GM23338 (cell line): ENCODE measurements at regions not wholly inside any gene's neighbourhood (a gene's known extent, or its start where the extent isn't known, plus 50 kb on each side); places are given as distances from the start of the nearest gene placed in this dataset.

Source experiments
- ATAC-seq: fragments of 200-7000 bp; cut with Tn5 transposase; 3 replicates; pipeline ENCODE4 v1.9.1; 2020
- DNase-seq: peaks from one replicate; pipeline ENCODE4 v3.0.0-alpha.2; 2015; ENCODE audit warnings: low spot score
- H2AFZ ChIP-seq: fragments of 200-600 bp; sonication (generic); 2 replicates; pipeline ENCODE4 v1.8.0; 2016; ENCODE audit warnings: antibody characterized with exemption, mild to moderate bottlenecking, moderate library complexity
- H3F3A ChIP-seq: fragments of 200-600 bp; sonication (generic); replicated peaks from 2 replicates; pipeline ENCODE4 v1.8.0; 2017; ENCODE audit warnings: antibody characterized with exemption, mixed run types, low read depth
- H3K27ac ChIP-seq: fragments of 200-600 bp; sonication (generic); 2 replicates; pipeline ENCODE4 v1.6.1; 2016; ENCODE audit warnings: low read depth
- H3K27me3 ChIP-seq: fragments of 200-600 bp; sonication (generic); 2 replicates; pipeline ENCODE4 v1.8.0; 2016; ENCODE audit warnings: mild to moderate bottlenecking, mixed run types, moderate library complexity; ENCODE audit not compliant: insufficient read depth
- H3K36me3 ChIP-seq: fragments of 200-600 bp; sonication (generic); 2 replicates; pipeline ENCODE4 v1.8.0; 2016; ENCODE audit warnings: mild to moderate bottlenecking; ENCODE audit not compliant: insufficient read depth
- H3K4me1 ChIP-seq: fragments of 200-600 bp; sonication (generic); 2 replicates; pipeline ENCODE4 v1.8.0; 2016; ENCODE audit warnings: mild to moderate bottlenecking, moderate library complexity; ENCODE audit not compliant: insufficient read depth
- H3K4me2 ChIP-seq: fragments of 200-600 bp; sonication (generic); 2 replicates; pipeline ENCODE4 v1.7.1; 2017; ENCODE audit warnings: mixed run types
- H3K4me3 ChIP-seq: fragments of 200-600 bp; sonication (generic); 2 replicates; pipeline ENCODE4 v1.6.1; 2016; ENCODE audit warnings: mixed run types
- H3K79me2 ChIP-seq: fragments of 200-600 bp; sonication (generic); replicated peaks from 2 replicates; pipeline ENCODE4 v1.8.0; 2017; ENCODE audit warnings: mild to moderate bottlenecking; ENCODE audit not compliant: insufficient read depth
- H3K9me2 ChIP-seq: fragments of 200-600 bp; sonication (generic); 2 replicates; pipeline ENCODE4 v1.8.0; 2017; ENCODE audit not compliant: insufficient read depth
- H4K20me1 ChIP-seq: fragments of 200-600 bp; sonication (generic); replicated peaks from 2 replicates; pipeline ENCODE4 v1.8.0; 2017; ENCODE audit warnings: mild to moderate bottlenecking; ENCODE audit not compliant: insufficient read depth
- H3K27ac Mint-ChIP-seq: 2 replicates; pipeline ENCODE4 v1.8.0; 2020; ENCODE audit warnings: inconsistent platforms, mild to moderate bottlenecking, moderate library complexity, mixed read lengths
- H3K27me3 Mint-ChIP-seq: 3 replicates; pipeline ENCODE4 v1.8.0; 2022; ENCODE audit warnings: low read depth, mild to moderate bottlenecking, moderate library complexity, mixed read lengths, inconsistent platforms; ENCODE audit not compliant: insufficient read depth, poor library complexity
- H3K36me3 Mint-ChIP-seq: 3 replicates; pipeline ENCODE4 v1.8.0; 2021; ENCODE audit warnings: low read depth, mild to moderate bottlenecking, inconsistent platforms, moderate library complexity, mixed read lengths
- H3K4me1 Mint-ChIP-seq: 3 replicates; pipeline ENCODE4 v1.8.0; 2020; ENCODE audit warnings: mild to moderate bottlenecking, inconsistent platforms, mixed read lengths
- H3K4me3 Mint-ChIP-seq: 3 replicates; pipeline ENCODE4 v1.8.0; 2021; ENCODE audit warnings: moderate library complexity, mild to moderate bottlenecking, inconsistent platforms, mixed read lengths
- H3K9me3 Mint-ChIP-seq: 3 replicates; pipeline ENCODE4 v1.8.0; 2020; ENCODE audit warnings: moderate library complexity, mild to moderate bottlenecking, inconsistent platforms, mixed read lengths
- CREB1 ChIP-seq: fragments of 250-450 bp; sonication (Bioruptor Pico); IDR thresholded peaks from 2 replicates; pipeline ENCODE4 v1.5.0; 2020; ENCODE audit warnings: low read depth, mild to moderate bottlenecking, moderate library complexity
- EZH2 ChIP-seq: fragments of 200-600 bp; sonication (generic); IDR thresholded peaks from one replicate; pipeline ENCODE4 v1.8.0; 2017; ENCODE audit warnings: antibody characterized with exemption, mild to moderate bottlenecking, low read depth; ENCODE audit not compliant: unreplicated experiment
- JUNB ChIP-seq: IDR thresholded peaks from one replicate; pipeline ENCODE4 v1.6.1; 2016; ENCODE audit warnings: antibody characterized with exemption; ENCODE audit not compliant: unreplicated experiment
- POLR2AphosphoS5 ChIP-seq: IDR thresholded peaks from 2 replicates; pipeline ENCODE4 v1.6.1; 2016; ENCODE audit warnings: antibody characterized with exemption, low read depth
- STAT1 ChIP-seq: IDR thresholded peaks from one replicate; pipeline ENCODE4 v1.6.1; 2016; ENCODE audit warnings: antibody characterized with exemption; ENCODE audit not compliant: unreplicated experiment
- ZNF114 ChIP-seq: fragments of 250-450 bp; sonication (Bioruptor Pico); IDR thresholded peaks from 2 replicates; pipeline ENCODE4 v1.5.0; 2020; ENCODE audit warnings: mild to moderate bottlenecking, moderate library complexity
- ZNF331 ChIP-seq: fragments of 250-450 bp; sonication (Bioruptor Pico); IDR thresholded peaks from 2 replicates; pipeline ENCODE4 v1.5.0; 2020; ENCODE audit warnings: low read depth, mild to moderate bottlenecking, moderate library complexity
- TF ChIP-seq, protein P1 (sequence below): fragments of 250-450 bp; sonication (Bioruptor Pico); IDR thresholded peaks from 2 replicates; pipeline ENCODE4 v1.5.0; 2020; ENCODE audit warnings: mild to moderate bottlenecking, moderate library complexity
- TF ChIP-seq, protein P2 (sequence below), 2 experiments: fragments of 200-600 bp in 1 of 2; sonication (generic) in 1 of 2; conservative IDR thresholded peaks; 2 replicates each; pipeline versions ENCODE4 v1.5.1 to v1.6.1; 2016 to 2017; ENCODE audit warnings: antibody characterized with exemption in 2 of 2, low read depth in 2 of 2, mild to moderate bottlenecking in 2 of 2, moderate library complexity in 1 of 2
- TF ChIP-seq, protein P3 (sequence below): IDR thresholded peaks from 2 replicates; pipeline ENCODE4 v1.6.1; 2016; ENCODE audit warnings: antibody characterized with exemption

DNA sequence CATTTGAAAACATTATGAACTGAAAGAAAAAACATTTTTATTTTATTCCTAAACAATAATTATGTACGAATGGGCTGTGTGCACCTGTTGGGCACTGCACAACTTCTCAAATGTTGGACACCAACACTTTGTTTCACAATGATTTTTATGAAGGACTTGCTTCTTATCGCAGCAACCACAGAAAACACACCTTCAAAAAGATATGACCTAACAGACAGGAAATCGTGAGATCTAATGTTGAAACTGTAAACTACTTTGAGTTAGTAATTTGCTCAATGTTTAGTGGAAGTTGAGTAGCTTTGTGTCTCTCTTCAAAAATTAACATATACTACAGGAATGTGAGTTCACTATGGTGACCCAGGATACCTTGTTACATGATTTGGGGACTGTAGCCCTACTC lies 98.6 kb downstream of the NXPE2 start:
- H3K27me3 Mint-ChIP-seq: peaks cover 8% of the 10 kb centered on the region
- no peaks in the 10 kb centered on the region; the same call in 1 of the 2 replicates for H3K9me2 ChIP-seq
- H3K4me3 ChIP-seq: no peak overlapping the region
- no peaks in the 10 kb centered on the region for H3F3A ChIP-seq
- H3K4me1 ChIP-seq: peaks cover 13% of the 10 kb centered on the region
- no peak overlapping the region for H3K27ac ChIP-seq
- no peaks in the 10 kb centered on the region for H3K79me2 ChIP-seq
- no peaks in the 10 kb centered on the region for H3K36me3 Mint-ChIP-seq
- H2AFZ ChIP-seq: no peak overlapping the region
- ATAC-seq: no peak
- no peak for TF ChIP-seq ZNF331 (CRISPR knock-in tag)
- TF ChIP-seq POLR2AphosphoS5: no peak
- no peak for TF ChIP-seq JUNB
- TF ChIP-seq STAT1: no peak
- no peaks in the 10 kb centered on the region for H3K36me3 ChIP-seq
- H4K20me1 ChIP-seq: no peaks in the 10 kb centered on the region
- H3K9me3 Mint-ChIP-seq: no peaks in the 10 kb centered on the region
- peaks cover 4% of the 10 kb centered on the region; the same call in 1 of the 2 replicates for H3K27me3 ChIP-seq
- DNase-seq: no peak
- no peak overlapping the region for H3K27ac Mint-ChIP-seq
- no peak overlapping the region for H3K4me3 Mint-ChIP-seq
- H3K4me1 Mint-ChIP-seq: peaks cover 27% of the 10 kb centered on the region
- H3K4me2 ChIP-seq: no peak overlapping the region

DNA sequence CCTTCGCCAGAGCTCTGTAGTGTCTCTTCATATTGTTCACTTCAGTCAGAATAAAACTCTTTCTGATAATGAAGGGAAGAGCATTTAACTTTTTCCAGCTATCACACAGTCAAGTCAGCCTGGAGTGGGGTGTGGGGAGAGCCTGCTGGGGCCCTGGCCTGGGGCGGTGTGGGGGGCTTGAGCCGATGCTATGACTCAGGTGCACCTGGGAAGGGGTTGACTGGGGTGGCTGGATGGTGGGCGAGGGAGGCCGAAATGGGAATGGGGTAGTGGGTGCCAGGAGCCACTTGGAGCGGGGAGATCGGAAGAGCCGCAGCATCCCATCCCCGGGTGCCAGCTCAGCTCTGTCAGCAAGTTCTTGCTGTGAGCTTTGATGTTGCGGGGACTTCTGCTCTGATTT lies 100.9 kb downstream of the NXPE2 start:
- no peak overlapping the region for H3K4me3 Mint-ChIP-seq
- Histone ChIP-seq H3K27ac (no peak overlapping the region), H3K4me3 (no peak overlapping the region), H2AFZ (no peak overlapping the region), H3K4me2 (no peak overlapping the region), H3K36me3 (no peaks in the 10 kb centered on the region), H3K27me3 (peaks cover 2% of the 10 kb centered on the region; the same call in 1 of the 2 replicates), H4K20me1 (no peaks in the 10 kb centered on the region), H3K9me2 (no peaks in the 10 kb centered on the region; the same call in 1 of the 2 replicates), H3K79me2 (no peaks in the 10 kb centered on the region), H3K4me1 (peaks cover 4% of the 10 kb centered on the region), H3F3A (no peaks in the 10 kb centered on the region)
- no peaks in the 10 kb centered on the region for H3K9me3 Mint-ChIP-seq
- peaks cover 5% of the 10 kb centered on the region for H3K27me3 Mint-ChIP-seq
- H3K36me3 Mint-ChIP-seq: no peaks in the 10 kb centered on the region
- DNase-seq: no peak
- no peak for ATAC-seq
- H3K27ac Mint-ChIP-seq: no peak overlapping the region
- H3K4me1 Mint-ChIP-seq: peaks cover 17% of the 10 kb centered on the region
- TF ChIP-seq CREB1 (CRISPR knock-in tag) (no peak), EZH2 (no peak), STAT1 (no peak), JUNB (no peak), POLR2AphosphoS5 (no peak), ZNF114 (CRISPR knock-in tag) (no peak)
- TF ChIP-seq, protein P1, sequence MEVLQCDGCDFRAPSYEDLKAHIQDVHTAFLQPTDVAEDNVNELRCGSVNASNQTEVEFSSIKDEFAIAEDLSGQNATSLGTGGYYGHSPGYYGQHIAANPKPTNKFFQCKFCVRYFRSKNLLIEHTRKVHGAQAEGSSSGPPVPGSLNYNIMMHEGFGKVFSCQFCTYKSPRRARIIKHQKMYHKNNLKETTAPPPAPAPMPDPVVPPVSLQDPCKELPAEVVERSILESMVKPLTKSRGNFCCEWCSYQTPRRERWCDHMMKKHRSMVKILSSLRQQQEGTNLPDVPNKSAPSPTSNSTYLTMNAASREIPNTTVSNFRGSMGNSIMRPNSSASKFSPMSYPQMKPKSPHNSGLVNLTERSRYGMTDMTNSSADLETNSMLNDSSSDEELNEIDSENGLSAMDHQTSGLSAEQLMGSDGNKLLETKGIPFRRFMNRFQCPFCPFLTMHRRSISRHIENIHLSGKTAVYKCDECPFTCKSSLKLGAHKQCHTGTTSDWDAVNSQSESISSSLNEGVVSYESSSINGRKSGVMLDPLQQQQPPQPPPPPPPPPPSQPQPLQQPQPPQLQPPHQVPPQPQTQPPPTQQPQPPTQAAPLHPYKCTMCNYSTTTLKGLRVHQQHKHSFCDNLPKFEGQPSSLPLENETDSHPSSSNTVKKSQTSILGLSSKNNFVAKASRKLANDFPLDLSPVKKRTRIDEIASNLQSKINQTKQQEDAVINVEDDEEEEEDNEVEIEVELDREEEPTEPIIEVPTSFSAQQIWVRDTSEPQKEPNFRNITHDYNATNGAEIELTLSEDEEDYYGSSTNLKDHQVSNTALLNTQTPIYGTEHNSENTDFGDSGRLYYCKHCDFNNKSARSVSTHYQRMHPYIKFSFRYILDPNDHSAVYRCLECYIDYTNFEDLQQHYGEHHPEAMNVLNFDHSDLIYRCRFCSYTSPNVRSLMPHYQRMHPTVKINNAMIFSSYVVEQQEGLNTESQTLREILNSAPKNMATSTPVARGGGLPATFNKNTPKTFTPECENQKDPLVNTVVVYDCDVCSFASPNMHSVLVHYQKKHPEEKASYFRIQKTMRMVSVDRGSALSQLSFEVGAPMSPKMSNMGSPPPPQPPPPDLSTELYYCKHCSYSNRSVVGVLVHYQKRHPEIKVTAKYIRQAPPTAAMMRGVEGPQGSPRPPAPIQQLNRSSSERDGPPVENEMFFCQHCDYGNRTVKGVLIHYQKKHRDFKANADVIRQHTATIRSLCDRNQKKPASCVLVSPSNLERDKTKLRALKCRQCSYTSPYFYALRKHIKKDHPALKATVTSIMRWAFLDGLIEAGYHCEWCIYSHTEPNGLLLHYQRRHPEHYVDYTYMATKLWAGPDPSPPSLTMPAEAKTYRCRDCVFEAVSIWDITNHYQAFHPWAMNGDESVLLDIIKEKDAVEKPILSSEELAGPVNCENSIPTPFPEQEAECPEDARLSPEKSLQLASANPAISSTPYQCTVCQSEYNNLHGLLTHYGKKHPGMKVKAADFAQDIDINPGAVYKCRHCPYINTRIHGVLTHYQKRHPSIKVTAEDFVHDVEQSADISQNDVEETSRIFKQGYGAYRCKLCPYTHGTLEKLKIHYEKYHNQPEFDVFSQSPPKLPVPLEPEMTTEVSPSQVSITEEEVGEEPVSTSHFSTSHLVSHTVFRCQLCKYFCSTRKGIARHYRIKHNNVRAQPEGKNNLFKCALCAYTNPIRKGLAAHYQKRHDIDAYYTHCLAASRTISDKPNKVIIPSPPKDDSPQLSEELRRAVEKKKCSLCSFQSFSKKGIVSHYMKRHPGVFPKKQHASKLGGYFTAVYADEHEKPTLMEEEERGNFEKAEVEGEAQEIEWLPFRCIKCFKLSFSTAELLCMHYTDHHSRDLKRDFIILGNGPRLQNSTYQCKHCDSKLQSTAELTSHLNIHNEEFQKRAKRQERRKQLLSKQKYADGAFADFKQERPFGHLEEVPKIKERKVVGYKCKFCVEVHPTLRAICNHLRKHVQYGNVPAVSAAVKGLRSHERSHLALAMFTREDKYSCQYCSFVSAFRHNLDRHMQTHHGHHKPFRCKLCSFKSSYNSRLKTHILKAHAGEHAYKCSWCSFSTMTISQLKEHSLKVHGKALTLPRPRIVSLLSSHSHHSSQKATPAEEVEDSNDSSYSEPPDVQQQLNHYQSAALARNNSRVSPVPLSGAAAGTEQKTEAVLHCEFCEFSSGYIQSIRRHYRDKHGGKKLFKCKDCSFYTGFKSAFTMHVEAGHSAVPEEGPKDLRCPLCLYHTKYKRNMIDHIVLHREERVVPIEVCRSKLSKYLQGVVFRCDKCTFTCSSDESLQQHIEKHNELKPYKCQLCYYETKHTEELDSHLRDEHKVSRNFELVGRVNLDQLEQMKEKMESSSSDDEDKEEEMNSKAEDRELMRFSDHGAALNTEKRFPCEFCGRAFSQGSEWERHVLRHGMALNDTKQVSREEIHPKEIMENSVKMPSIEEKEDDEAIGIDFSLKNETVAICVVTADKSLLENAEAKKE (CRISPR knock-in tag): no peak
- TF ChIP-seq, protein P2, sequence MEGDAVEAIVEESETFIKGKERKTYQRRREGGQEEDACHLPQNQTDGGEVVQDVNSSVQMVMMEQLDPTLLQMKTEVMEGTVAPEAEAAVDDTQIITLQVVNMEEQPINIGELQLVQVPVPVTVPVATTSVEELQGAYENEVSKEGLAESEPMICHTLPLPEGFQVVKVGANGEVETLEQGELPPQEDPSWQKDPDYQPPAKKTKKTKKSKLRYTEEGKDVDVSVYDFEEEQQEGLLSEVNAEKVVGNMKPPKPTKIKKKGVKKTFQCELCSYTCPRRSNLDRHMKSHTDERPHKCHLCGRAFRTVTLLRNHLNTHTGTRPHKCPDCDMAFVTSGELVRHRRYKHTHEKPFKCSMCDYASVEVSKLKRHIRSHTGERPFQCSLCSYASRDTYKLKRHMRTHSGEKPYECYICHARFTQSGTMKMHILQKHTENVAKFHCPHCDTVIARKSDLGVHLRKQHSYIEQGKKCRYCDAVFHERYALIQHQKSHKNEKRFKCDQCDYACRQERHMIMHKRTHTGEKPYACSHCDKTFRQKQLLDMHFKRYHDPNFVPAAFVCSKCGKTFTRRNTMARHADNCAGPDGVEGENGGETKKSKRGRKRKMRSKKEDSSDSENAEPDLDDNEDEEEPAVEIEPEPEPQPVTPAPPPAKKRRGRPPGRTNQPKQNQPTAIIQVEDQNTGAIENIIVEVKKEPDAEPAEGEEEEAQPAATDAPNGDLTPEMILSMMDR (conservative IDR thresholded peaks at IDR 0.05; ENCODE audit: low read depth in 2 of 2): no peak
- TF ChIP-seq, protein P3, sequence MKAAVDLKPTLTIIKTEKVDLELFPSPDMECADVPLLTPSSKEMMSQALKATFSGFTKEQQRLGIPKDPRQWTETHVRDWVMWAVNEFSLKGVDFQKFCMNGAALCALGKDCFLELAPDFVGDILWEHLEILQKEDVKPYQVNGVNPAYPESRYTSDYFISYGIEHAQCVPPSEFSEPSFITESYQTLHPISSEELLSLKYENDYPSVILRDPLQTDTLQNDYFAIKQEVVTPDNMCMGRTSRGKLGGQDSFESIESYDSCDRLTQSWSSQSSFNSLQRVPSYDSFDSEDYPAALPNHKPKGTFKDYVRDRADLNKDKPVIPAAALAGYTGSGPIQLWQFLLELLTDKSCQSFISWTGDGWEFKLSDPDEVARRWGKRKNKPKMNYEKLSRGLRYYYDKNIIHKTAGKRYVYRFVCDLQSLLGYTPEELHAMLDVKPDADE: no peak
